ENCODE measurements at regions not wholly inside any gene's neighbourhood (a gene's known extent, or its start where the extent isn't known, plus 50 kb on each side); places are given as distances from the start of the nearest gene placed in this dataset.

DNA sequence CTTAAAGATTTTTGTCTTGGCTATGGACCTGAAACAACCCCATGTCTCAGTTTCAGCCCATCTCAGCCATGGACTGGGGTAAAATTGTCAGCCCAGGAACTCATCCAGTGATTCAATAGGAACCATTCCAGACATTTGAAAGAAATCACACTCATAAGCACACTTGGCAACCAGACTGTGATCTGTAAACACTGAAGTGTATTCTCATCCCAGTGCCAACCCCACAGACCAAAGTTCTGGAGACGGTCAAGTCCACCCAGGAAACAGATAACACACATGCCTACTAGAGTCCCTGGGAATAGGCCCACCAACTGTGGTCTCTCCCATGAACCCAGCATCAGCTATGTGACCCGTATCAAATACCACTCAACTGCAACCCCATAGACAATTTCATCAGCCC lies 804.6 kb downstream of the TRHDE start:
- Histone ChIP-seq H3K4me2 (ENCODE audit: insufficient read depth in 1 of 2, low read depth in 2 of 2, low read length in 2 of 2) (no peak overlapping the region), H2BK15ac (ENCODE audit: low read length) (no peak overlapping the region), H2BK120ac (replicated peaks; ENCODE audit: low read depth, low read length) (no peak overlapping the region), H3K56ac (replicated peaks; ENCODE audit: insufficient read length, low read depth, low read length) (no peak overlapping the region), H2AK5ac (ENCODE audit: low read depth, low read length) (no peak overlapping the region), H3K4me3 (ENCODE audit: extremely low read depth in 1 of 4, insufficient read depth in 2 of 4, low read depth in 3 of 4, low read length in 4 of 4) (no peak overlapping the region), H3K4ac (replicated peaks; ENCODE audit: insufficient read length, low read depth, low read length) (no peak overlapping the region), H3K9ac (replicated peaks in 1 of 4; ENCODE audit: extremely low read depth in 1 of 4, low read depth in 3 of 4, low read length in 3 of 4) (no peak overlapping the region), H2BK5ac (ENCODE audit: low read depth, low read length) (no peak overlapping the region), H2BK20ac (ENCODE audit: low read length) (no peak overlapping the region), H4K8ac (ENCODE audit: extremely low read depth, insufficient read depth, low read length) (no peak overlapping the region), H3K36me3 (ENCODE audit: control insufficient read depth in 2 of 4, insufficient read depth in 4 of 4, low read length in 3 of 4) (no peaks in the 10 kb centered on the region), H4K91ac (replicated peaks; ENCODE audit: insufficient read length, low read length) (no peak overlapping the region), H3K9me3 (ENCODE audit: insufficient read depth in 2 of 2, low read depth in 1 of 2, low read length in 1 of 2) (no peaks in the 10 kb centered on the region; a peak in 1 of 4 replicates), H3K79me2 (ENCODE audit: control insufficient read depth in 1 of 2, insufficient read depth in 2 of 2, low read length in 2 of 2) (no peaks in the 10 kb centered on the region), H2BK12ac (ENCODE audit: low read depth, low read length) (no peak overlapping the region), H3K23ac (ENCODE audit: insufficient read length) (no peak overlapping the region), H3K4me1 (replicated peaks in 1 of 4; ENCODE audit: control insufficient read depth in 3 of 4, insufficient read depth in 4 of 4, low read length in 3 of 4) (no peaks in the 10 kb centered on the region), H3K27me3 (replicated peaks in 1 of 4; ENCODE audit: control insufficient read depth in 3 of 4, extremely low read depth in 1 of 4, insufficient read depth in 3 of 4, low read length in 3 of 4) (no peaks in the 10 kb centered on the region), H3K27ac (ENCODE audit: low read depth, low read length) (no peak overlapping the region), H4K5ac (ENCODE audit: insufficient read length, low read depth, low read length) (no peak overlapping the region), H2AFZ (ENCODE audit: low read length) (no peak overlapping the region), H3K23me2 (ENCODE audit: low read depth, low read length) (no peaks in the 10 kb centered on the region), H4K20me1 (replicated peaks in 1 of 2; ENCODE audit: control insufficient read depth in 1 of 2, insufficient read depth in 2 of 2, low read length in 2 of 2) (no peaks in the 10 kb centered on the region), H3K14ac (ENCODE audit: insufficient read length) (no peak overlapping the region), H3K79me1 (ENCODE audit: low read depth, low read length) (no peaks in the 10 kb centered on the region), H3K18ac (ENCODE audit: extremely low read depth, low read length) (no peak overlapping the region)
- CTCF ChIA-PET (ENCODE audit: partially characterized antibody), result interaction anchor here (0.7 to 1.2 kb wide), 2 partner anchors 20 to 737 kb away, joined by 3 read pairs; no protein-coding TSS in a partner anchor
- POLR2A ChIA-PET (ENCODE audit: partially characterized antibody), result no interaction called here
- 90% methylated on average over 2 of the region's 2 CpGs; no CpG with 5 or more reads in 1 of the 2 experiments for WGBS, 2 experiments (ENCODE audit: extremely low coverage in 1 of 2, insufficient coverage in 1 of 2, insufficient read length in 1 of 2, insufficient replicate concordance in 2 of 2, low coverage in 1 of 2, low lambda C conversion rate in 2 of 2, missing lambda C conversion rate in 1 of 2)
- DNase-seq (ENCODE audit: low read depth in 1 of 2, low spot score in 2 of 2) (no peak), FAIRE-seq (no peak)
- TF ChIP-seq YY1 (IDR thresholded peaks at IDR 0.05; ENCODE audit: low read depth, low read length) (no peak), HDAC2 (IDR thresholded peaks at IDR 0.05; ENCODE audit: borderline replicate concordance in 1 of 2, low read depth in 2 of 2, low read length in 2 of 2) (no peak), ASH2L (IDR thresholded peaks at IDR 0.05; ENCODE audit: low read length) (no peak), KDM1A (IDR thresholded peaks at IDR 0.05; ENCODE audit: borderline replicate concordance, low read length) (no peak), TAF7 (optimal IDR thresholded peaks at IDR 0.05; ENCODE audit: borderline replicate concordance, low read depth, low read length) (no peak)

Measured in H1 (cell line).